ENCODE measurements at regions not wholly inside any gene's neighbourhood (a gene's known extent, or its start where the extent isn't known, plus 50 kb on each side); places are given as distances from the start of the nearest gene placed in this dataset.

DNA sequence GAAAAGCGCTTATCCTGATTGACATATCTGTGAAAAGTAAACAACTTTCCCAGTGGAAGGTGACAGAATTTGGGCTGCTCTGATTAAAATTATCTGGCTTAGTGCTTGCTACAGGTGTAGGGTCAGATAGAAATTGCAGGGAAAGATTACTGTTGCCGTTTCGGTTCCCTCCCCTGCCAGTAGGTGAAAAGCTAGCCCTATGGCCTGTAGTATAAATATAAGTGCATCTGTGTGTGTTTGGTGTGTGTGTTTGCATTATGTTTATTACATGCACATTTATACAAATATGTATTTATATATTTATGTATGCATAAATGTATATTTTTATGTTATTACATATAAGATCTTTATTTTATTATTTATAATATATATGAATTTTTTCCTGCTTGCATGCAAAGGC lies 72.3 kb upstream of the VOPP1 start:
- intact Hi-C loops (cut with DNase I): loop anchor here (5.0 kb wide), 1 partner anchor 318 kb away; the partner anchor contains the start of gene NIPSNAP2
- WGBS, 2 donors: 78 to 85% methylated on average over 3 of the region's 3 CpGs
- Histone ChIP-seq H3K27me3 (no peaks in the 10 kb centered on the region), H3K27ac (no peak overlapping the region), H3K36me3 (no peaks in the 10 kb centered on the region), H3K4me3 (no peak overlapping the region), H3K4me1 (peaks cover 0 to 6% (median 0%) of the 10 kb centered on the region in 3 donors), H3K9me3 (no peaks in the 10 kb centered on the region)
- no peak for DNase-seq
- TF ChIP-seq, protein P1, sequence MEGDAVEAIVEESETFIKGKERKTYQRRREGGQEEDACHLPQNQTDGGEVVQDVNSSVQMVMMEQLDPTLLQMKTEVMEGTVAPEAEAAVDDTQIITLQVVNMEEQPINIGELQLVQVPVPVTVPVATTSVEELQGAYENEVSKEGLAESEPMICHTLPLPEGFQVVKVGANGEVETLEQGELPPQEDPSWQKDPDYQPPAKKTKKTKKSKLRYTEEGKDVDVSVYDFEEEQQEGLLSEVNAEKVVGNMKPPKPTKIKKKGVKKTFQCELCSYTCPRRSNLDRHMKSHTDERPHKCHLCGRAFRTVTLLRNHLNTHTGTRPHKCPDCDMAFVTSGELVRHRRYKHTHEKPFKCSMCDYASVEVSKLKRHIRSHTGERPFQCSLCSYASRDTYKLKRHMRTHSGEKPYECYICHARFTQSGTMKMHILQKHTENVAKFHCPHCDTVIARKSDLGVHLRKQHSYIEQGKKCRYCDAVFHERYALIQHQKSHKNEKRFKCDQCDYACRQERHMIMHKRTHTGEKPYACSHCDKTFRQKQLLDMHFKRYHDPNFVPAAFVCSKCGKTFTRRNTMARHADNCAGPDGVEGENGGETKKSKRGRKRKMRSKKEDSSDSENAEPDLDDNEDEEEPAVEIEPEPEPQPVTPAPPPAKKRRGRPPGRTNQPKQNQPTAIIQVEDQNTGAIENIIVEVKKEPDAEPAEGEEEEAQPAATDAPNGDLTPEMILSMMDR (IDR thresholded peaks at IDR 0.05): no peak
- TF ChIP-seq POLR2A (IDR thresholded peaks at IDR 0.05): no peak

DNA sequence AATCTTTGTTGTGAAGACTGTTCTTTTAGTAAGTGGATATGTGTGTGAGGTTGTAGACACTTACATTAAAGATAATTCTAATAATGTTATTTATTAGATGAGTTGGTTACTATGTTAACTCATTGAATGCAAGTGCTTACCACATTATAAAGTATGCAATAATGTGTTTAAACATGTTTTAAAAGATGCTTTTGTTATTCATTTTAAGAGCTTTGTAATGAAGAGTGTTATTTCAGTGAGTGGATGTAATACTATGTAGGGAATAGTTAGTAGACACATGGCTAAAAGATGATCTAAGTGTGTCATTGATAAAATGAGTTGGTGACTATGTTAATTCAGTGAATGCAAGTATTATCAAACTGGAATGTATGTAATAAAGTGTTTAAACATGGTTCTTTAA lies 70.0 kb upstream of the VOPP1 start:
- H3K36me3 ChIP-seq: no peaks in the 10 kb centered on the region
- no peak overlapping the region for H3K4me3 ChIP-seq
- H3K4me1 ChIP-seq: peaks cover 0 to 6% (median 0%) of the 10 kb centered on the region in 3 donors
- no peak for TF ChIP-seq POLR2A (IDR thresholded peaks at IDR 0.05)
- TF ChIP-seq, protein P1 (IDR thresholded peaks at IDR 0.05): no peak
- H3K9me3 ChIP-seq: no peaks in the 10 kb centered on the region
- H3K27ac ChIP-seq: no peak overlapping the region
- intact Hi-C loops (cut with DNase I): loop anchor here (5.0 kb wide), 1 partner anchor 320 kb away; the partner anchor contains the start of gene NIPSNAP2
- H3K27me3 ChIP-seq: no peaks in the 10 kb centered on the region
- DNase-seq: no peak

DNA sequence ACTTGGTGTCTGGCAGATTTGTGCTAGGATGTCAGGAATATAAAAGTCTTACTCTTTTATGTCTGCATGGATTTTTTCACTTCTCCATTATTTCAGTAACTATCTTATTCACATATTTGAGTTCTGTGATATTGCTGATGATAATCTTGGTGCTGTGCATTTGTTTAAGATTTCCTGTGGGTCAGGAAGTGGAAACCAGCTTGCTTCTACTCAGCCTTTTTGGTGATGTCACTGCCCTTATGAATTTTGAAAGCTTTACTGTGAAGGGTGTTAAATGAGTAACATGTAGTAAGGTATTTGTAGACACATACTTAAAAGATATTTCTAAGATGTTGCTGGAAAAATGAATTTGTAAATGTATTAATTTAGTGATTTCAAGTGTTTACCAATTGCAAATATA lies 69.5 kb upstream of the VOPP1 start:
- Histone ChIP-seq H3K9me3 (no peaks in the 10 kb centered on the region), H3K36me3 (no peaks in the 10 kb centered on the region), H3K4me1 (peaks cover 0 to 6% (median 0%) of the 10 kb centered on the region in 3 donors), H3K4me3 (no peak overlapping the region), H3K27me3 (no peaks in the 10 kb centered on the region), H3K27ac (no peak overlapping the region)
- intact Hi-C loops (cut with DNase I): loop anchor here (5.0 kb wide), 1 partner anchor 320 kb away; the partner anchor contains the start of gene NIPSNAP2
- TF ChIP-seq, protein P1 (IDR thresholded peaks at IDR 0.05): no peak
- TF ChIP-seq POLR2A (IDR thresholded peaks at IDR 0.05): no peak
- DNase-seq: no peak

DNA sequence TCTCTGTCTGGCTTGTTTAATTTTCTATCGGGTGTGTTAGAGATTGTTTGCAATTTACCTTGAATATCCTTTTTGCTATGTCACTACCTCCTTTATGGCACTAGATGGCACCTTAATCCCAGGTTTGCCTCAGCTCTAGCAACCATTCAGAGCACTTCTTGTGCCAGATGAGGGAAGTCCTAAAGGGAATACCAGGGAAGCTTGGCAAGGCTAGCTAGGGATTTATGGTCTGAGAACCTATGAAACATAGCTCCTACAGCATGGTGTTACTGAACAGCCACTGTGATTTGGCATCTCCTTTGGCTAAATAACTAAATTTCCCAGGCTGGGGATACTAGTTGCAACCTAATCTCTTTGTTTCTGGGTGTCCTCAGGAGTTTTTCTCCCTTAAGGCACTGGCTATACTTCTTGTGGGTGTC lies 69.0 kb upstream of the VOPP1 start:
- H3K27ac ChIP-seq: no peak overlapping the region
- no peaks in the 10 kb centered on the region for H3K27me3 ChIP-seq
- no peak overlapping the region for H3K4me3 ChIP-seq
- peaks cover 0 to 6% (median 0%) of the 10 kb centered on the region in 3 donors for H3K4me1 ChIP-seq
- H3K9me3 ChIP-seq: no peaks in the 10 kb centered on the region
- 0% methylated on average over 1 of the region's 1 CpG for WGBS, 2 donors
- intact Hi-C loops (cut with DNase I): loop anchor here (5.0 kb wide), 1 partner anchor 321 kb away; the partner anchor contains the start of gene NIPSNAP2
- DNase-seq: no peak
- no peaks in the 10 kb centered on the region for H3K36me3 ChIP-seq
- TF ChIP-seq POLR2A (IDR thresholded peaks at IDR 0.05): no peak
- TF ChIP-seq, protein P1 (IDR thresholded peaks at IDR 0.05): peak; percentile 63 to 86 (median 76)

DNA sequence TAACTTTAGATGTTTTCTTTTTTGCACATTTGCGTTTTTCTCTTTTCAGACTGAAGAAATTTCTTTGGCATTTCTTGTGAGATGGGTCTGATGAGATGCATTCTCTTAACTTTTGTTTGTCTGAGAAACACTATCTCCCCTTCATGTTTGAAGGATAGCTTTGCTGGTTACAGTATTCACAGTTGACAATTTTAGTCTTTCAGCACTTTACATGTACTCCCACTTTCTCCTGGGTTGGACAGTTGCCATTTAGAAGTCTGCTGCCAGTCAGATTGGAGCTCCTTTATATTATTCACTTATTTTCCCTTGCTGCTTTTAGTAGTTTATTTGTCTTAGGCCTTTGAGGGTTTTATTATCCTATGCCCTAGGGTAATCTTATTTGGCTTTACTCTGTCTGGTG lies 67.3 kb upstream of the VOPP1 start:
- Histone ChIP-seq H3K4me3 (no peak overlapping the region), H3K27me3 (no peaks in the 10 kb centered on the region), H3K4me1 (peaks cover 0 to 6% (median 0%) of the 10 kb centered on the region in 3 donors), H3K36me3 (no peaks in the 10 kb centered on the region), H3K27ac (no peak overlapping the region), H3K9me3 (no peaks in the 10 kb centered on the region)
- intact Hi-C loops (cut with DNase I): loop anchor here (5.0 kb wide), 1 partner anchor 323 kb away; the partner anchor contains the start of gene NIPSNAP2
- WGBS, 2 donors: 92 to 100% methylated on average over 1 of the region's 1 CpG
- DNase-seq: no peak
- TF ChIP-seq POLR2A (IDR thresholded peaks at IDR 0.05): no peak
- TF ChIP-seq, protein P1 (IDR thresholded peaks at IDR 0.05): no peak

Data from esophagus squamous epithelium (tissue), 5 donors.